ENCODE measurements at regions not wholly inside any gene's neighbourhood (a gene's known extent, or its start where the extent isn't known, plus 50 kb on each side); places are given as distances from the start of the nearest gene placed in this dataset.
"Not testable (repeated sequence)": the region's sequence is repeated elsewhere in the genome, so short reads cannot be mapped to it uniquely, and the experiment has no call there.

DNA sequence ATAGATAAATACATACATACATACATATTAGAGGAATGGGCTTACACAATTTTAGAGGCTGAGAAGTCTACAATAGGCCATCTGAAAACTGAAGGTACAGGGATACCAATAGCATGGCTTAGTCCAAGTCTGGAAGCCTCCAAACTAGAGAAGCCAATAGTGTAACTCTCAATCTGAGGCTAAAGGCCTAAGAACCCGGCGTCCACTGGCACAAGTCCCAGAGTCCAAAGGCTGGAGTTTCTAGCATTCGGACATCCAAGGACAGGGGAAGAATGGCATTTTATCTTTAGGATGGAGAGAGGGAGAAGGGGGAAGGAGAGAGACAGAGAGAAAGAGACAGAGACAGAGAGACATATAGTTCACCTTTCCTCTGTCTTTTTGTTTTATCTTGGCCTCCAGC, 63.7 kb upstream of the SYT4 start:
- no peak for DNase-seq

DNA sequence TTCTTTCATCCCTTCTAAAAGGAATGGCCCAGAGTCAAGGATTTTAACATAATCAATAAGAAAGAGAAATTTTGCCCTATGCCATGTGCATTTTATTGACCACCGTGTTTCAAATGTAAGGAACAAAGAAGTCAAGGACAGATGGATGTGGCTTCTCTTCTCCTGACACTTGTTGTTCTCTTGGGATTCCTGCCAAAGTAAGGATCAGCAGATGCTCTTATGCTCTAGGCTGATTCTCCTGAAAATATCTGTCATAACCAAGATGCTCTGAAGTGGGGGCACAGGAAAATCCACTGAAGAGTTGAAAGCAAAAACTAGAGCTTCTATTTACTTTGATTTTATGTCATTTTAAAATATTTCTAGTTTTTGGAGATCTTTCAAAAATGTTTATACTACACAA, 72.9 kb upstream of the SYT4 start:
- peak; percentile 12 for DNase-seq

DNA sequence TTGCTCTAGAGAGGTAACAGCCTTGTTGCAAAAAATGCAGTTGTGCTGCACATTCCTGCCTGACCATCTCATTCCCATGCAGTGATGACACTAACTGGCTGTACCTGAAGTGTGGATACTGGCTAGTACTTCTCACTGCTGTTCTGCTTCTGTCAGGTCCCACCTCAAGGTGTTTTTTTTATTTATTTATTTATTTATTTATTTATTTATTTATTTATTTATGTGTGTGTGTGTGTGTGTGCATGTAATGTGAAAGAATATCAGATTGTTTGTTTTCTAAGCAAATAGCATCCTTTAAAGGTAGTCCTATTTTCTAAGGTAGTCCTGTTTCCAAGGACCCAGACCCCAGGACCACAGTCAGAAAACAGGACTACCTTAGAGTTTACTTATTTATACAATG, 87.2 kb upstream of the SYT4 start:
- no peak for DNase-seq

DNA sequence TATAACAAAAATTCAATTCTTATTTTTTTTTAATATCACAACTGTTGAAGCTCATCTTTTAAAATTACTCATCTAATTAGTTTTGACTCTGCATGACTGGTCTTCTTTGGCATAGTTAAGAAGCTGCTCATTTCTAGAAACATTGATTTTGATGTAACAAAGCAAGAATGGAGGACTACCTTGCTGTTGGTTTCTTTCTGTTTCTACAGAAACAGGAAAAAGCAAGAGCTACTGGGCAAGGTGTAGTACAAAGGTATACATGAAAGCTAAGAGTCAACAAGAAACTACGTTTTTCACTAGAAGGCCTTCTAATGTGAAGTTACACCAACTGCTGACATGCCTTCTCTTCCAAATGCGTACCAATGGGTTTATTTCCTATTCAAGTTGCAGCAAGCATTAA, 90.6 kb upstream of the SYT4 start:
- no peak for DNase-seq

DNA sequence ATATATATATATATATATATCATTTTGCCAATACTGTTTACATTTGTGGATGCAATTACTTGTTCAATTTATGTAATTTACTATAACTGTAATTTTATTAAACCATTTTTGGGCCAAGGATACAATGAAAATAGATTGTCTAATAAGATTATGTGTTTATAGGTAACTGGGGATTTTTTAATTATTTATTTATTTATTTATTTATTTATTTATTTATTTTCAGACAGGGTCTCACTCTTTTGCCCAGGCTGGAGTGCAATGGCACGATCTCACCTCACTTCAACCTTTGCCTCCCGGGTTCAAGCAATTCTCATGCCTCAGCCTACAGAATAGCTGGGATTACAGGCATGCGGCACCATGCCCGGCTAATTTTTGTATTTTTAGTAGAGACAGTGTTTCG, 92.0 kb upstream of the SYT4 start:
- DNase-seq = not testable (repeated sequence)

DNA sequence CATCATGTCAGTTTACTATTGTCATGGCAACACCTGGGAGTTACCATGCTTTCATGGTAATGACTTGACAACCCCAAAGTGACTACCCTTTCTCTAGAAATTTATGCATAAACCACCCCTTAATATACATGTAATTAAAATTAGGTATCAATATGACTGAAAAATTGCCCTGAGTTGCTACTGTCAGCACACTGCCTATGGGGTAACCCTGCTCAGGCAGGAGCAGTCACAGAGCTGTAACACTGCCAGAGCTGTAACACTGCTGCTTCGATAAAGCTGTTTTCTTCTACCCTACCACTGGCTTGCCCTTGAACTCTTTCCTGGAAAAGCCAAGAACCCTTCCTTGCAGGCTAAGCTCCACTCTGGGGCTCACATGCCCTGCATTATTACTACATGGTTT, 95.5 kb upstream of the SYT4 start:
- no peak for DNase-seq

DNA sequence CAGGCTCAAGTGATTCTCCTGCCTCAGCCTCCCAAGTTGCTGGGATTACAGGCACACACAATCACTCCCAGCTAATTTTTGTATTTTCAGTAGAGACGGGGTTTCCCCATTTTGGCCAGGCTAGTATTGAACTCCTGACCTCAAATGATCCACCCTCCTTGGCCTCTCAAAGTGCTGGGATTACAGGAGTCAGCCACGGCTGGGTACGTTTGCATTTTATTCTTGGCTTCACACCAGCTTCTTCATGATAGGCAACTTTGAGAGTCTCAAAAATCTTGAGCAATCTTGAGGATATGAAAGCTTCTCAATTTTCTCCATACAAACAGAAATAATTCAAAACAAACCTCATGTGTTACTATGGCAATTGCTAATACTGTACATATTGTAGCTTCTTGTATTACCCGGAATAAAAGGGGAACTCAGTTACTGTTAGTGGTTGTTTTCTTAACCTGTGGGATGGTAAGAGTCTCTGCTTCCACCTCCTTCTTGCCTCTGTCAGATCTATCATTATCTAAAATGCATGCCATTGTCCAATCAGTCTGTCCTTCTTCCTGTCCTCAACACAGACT, 102.9 kb upstream of the SYT4 start:
- DNase-seq = no peak

DNA sequence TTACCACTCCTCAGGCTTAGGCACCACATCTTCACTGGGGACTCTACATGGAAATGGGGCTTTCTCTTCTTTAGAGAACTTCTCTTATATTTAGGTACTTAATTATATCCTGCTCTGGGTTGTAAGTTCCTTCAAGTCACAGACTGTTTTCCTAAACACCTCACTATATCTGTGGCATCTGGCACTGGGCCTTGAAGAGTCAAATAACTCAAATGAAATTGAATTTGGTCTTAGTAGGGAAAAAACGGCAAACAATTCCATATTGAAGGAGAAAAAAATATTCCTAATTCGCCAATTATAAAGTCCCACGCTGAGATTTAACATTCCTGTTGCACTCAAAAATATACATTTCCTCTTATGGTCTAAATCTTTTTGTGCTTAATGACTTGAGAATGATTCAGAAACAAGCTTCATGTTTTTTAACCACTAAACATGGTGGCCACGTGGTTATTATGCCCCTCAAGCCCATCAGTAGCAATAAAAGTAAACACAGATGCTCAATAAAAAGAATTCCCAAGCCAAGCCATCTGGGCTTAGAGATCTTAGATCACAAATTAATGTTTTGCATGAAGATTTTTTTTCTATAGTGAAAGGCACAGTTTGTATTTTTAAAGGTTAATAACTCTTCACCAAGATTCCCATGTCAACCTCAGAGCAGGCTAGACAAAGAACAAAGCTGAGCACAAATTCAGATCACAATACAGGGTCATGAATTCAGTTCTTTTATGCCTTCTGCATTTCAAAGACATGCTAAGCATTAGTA, 105.5 kb upstream of the SYT4 start:
- no peak for DNase-seq

DNA sequence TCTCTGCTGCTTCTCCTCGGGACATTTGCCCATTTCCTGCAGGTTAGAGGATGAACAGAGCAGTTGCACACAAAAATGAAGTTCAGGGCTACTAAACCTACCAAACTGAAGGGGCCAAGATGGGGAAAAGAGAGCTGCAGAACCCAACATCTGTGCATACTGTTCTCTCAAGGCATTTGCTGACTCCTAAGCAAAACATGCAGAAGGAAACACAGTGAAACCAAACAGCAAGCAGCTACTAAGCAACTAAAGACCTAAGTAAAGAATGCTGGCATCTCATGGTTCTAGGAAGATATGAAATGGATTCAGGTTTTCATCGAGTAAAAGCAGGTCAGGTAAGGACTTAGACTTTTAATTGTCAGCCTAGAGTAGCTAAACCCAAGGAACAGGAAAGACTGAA, 111.9 kb upstream of the SYT4 start:
- DNase-seq = no peak

DNA sequence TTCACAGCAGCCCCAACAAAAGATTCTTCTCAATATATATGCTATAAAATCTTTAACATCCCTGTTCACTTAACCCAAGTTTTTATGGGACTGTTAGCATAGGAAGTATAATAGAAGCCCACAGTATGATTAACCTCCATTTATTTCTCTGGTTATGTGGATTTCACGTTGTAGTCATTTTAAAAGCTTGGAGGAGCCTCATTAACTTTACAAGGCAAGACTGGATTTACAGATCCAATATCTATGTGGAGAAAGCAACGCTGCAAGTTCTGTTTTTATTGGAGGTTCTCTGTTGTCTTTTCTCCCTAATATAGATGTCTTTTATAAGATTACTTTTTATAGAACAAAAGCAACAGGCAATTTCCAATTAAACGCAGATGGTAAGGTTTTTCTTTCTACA, 114.9 kb upstream of the SYT4 start:
- no peak for DNase-seq

DNA sequence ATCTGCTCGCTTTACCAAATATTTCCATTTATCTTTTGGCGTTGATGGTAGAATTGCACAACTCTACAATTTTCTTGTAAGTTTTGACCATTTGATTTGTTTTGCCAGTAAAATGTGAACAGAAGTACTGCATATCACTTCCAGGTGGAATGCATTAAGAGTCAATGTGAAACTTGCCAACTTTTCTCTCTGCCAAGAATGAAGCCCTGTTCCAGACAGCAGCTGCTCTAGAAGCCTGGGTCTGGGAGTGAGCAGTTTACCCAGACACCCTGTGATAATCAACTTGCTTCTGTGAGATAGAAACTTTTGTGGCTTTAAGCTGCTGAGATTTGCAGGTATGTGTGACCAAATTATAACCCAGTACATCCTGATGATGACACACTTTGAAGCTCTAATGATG, 115.9 kb upstream of the SYT4 start:
- DNase-seq = no peak

DNA sequence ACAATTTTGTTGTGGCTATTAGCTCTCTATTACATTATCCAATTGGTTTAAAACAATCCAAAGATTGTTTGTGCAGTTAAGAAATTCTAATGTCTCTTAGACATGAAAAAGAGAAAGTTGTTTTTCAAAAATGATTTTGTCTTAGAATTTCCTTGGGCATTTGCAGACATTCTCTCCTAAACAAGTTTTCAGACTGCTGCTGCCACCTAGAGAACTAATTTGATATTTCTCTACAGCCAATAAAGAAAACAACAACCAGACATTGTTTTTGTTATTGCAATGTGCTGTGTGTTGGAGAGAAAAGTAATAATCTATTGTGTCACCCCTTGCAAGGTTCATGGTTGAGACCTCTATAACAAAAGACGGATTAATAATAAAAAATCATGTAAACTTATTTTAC, 119.0 kb upstream of the SYT4 start:
- DNase-seq = no peak

DNA sequence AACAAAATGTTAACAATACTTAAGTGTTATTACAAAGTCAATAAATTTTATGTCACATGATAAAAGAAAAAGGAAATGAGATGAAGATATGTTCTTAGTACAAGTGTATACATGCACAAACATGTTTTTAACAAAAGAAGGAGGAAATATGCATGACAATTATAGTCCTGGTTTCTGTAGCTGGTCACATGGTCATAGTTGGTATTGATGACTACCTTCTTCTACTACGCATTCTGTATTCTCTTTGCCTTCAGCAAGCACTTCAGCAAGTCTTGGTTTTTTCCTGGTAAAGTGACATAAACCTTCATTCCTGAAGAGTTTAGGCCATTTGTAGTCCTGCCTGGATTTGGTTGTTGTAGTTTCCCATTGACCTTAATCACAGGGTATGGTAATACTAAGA, 121.3 kb upstream of the SYT4 start:
- no peak for DNase-seq

DNA sequence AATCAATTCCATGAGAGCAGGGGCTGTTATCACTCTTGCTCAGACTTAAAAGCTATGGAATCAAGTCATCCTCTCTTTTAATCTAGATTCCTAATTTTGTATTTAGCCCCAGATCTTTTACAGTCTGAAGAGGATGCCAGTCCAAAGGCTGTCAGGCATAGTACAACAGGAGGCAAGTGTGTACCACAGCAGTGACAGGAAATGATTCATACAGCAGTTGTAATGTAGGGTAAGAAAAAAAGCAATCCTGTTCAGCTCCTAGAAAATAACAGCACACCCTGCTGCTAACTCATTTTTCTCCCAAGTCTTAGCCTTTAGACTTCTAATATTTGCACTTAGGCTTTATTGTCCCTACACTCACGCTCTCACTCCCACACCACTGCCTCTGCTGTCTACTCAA, 127.8 kb upstream of the SYT4 start:
- DNase-seq = no peak

DNA sequence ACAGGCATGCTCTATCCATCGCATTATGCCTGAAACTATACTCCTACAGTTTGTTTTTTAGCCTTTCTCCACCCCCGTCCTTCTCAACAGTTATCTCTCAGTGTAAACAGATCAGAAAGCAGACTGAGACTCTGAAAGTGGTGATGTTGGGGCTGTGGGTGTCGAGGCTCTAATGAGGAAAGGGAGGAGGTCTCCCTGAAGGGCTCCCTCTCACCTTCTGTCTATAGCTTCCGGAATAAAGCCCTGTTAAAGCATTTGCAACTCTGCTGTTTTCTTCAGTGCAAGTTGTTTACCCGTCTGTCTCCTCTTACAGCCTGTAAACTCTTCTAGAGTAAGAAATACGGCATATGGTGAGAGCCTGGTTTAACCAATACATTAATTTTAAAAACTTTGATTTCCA, 136.7 kb upstream of the SYT4 start:
- DNase-seq = no peak

DNA sequence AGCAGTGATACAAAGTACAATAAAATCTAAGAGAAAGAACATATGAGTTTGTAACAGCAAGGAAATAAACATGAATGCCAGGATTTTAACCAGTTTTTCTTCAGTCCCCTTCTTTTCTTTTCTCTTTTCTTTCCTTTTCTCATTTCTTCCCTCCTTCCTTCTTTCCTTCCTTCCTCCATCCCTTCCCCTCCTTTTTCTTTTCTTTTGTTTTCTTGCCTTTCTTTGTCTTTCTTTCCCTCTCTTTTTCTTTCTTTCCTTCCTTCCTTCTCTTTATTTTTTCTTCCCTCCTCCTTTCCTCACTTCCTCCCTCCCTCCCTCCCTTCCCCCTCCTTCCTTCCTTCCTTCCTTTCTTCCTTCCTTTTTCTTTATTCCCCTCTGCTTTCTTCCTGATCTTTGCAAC, 142.8 kb upstream of the SYT4 start:
- no peak for DNase-seq

DNA sequence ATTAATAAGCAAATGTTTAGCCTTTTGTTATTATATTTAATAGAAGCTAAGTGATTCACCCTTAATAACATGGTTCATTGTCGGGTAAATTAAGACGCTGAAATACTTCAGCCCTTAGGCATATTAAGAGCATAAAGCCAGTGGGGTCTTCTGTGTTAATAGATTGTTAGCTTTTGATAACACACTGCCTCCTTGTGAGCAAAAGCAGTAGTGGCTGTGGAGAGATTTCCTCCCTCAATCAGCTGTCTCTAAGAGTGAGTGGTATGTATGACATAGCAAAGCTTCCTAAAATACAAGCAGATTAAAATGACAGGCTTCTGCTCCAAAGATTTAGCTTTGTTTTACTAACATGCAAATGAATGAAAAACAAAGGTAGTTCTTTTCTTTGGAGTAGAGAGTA, 143.7 kb upstream of the SYT4 start:
- no peak for DNase-seq

DNA sequence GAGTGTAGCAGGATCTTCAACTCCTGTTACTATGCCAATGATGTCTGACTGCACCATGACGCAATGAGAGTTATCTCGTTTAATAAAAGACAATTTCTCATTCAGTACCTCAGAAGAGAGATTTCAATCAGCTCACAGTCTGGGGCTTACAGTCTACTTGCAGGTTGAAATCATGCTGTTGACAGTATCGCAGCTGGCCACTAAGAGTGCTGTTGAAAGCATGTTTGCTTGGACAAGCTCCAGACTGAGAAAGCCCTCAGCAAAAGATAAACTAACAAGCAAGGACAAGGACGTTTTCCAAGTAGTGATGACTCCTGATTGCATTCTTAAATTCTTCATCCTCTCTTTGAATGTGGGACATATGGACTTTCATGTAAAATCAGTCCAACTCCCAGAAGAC, 145.2 kb upstream of the SYT4 start:
- DNase-seq = no peak

DNA sequence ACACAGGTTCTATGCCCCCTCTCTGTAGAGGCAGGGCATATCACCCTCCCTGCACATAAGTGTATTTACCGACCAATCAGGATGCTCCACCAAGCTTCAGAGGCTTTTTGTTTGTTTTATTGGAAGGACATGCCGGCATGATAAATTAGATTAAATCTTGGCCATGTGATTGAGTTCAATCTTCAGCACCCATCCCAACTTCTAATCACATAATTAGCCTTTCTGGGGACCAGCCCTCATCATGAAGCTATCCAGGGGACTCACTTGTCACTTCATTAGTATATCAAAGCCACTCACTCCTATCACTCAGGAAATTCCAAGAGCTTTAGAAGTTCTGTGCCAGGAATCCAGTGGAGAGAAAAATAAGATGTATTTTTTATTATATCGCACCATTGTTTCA, 158.6 kb upstream of the SYT4 start:
- DNase-seq = no peak

DNA sequence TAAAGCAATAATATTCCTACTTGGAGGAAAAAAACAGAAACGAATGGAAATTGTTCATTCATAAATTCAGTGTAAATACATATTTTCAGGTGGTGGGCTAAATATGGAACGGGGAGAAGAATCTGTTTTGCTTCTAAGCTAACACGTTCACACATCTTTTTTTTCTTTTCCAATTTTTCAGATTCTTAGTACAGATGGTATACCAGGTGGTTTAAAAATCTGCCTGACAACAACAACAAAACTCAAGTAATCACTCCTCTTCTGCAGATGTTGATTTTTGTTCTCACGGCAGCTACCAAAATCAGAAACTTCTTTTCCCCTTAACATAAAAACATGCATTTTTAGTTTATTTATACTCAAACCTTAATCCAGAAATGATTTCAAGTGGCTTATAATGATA, 164.8 kb upstream of the SYT4 start:
- no peak for DNase-seq

DNA sequence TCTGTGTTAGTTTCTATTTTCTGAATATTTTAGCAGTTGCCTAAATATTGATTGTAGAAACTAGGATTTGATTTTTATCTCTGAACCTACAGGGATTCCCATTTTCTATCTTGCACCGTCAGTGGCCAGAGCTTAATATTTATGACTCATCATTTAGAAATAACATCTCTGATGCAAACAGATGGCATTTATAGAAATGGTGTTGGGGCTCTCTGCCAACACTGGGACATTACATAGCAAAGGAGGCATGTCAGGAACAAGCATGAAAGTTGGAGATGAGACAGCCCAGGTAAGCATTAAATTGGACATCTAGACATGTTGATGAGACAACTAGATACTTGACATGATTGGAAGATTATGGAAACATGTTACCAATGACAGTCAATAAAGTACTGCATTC, 165.3 kb upstream of the SYT4 start:
- DNase-seq = no peak

DNA sequence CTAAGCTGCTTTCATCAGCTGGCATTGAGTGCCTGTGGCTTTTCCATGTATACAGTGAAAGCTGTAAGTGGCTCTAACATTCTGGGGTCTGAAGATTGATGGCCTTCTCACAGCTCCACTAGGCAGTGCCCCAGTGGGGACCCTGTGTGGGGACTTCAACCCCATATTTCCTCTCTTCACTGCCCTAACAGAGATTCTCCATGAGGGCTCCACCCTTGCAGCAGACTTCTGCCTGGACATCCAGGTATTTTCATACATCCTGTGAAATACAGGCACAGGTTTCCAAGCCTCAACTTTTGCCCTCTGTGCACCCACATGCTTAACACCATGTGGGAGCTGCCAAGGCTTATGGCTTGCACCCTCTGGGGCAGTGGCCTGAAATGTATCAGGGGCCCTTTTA, 188.2 kb upstream of the SYT4 start:
- DNase-seq = no peak

DNA sequence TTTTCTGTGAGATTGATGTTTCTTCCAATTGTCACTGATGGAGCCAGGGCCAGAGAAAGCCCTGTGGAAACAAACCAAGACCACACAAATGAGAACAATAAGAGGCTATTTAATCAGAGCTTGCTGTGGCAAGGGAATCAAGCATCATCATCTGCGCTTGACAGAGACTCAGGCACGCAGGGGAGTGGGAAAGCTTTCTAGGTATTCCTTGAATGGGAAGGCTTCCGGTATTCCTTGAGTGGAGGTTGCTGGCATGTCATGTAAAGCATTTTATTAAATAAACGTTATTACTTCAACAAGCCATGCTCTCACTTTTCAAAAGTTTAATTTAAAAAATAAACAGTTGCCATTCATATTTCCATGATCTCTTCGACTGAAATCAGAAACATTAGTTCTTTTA, 194.6 kb upstream of the SYT4 start:
- no peak for DNase-seq

DNA sequence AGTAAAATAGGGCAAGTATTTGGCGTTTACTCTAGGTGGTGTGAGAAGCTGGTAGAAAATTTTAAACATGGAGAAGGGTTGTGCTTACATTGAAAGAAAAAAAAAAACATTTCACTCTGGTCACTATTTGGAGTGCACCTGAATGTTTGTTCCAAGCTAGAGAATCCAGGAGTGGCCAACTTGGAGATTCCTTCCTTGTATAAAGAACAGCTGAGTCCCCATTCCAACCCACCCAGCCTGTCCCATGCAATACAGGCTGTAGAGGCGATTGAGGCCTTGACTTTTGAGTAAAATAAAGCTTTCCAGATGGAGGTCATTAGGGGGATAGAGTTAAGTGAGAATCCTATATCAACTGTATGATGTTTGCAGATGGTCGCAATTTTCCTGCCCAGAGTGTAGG, 203.8 kb upstream of the SYT4 start:
- peak; percentile 51 for DNase-seq

DNA sequence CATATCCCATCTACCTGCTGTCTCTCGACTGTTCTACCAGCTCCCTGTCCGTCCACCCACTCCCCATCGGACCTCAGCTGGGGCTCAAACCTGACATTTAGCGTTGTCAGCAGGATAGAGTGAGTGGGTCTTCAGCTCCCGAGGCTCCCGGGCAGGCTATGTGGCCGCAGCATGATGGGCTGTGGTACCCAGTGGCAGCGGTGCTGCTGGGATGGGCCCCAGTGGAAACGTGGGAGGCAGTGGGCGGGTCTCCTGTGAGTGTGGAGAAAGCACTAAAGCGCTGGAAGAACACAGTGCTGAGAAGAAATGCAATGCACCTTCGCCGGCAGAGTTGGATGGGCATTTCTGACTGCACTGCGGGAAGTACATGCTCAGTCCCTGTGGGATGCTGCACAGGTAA, 204.8 kb upstream of the SYT4 start:
- DNase-seq = no peak
